Neuronal stem cell (in vitro differentiated cells): ENCODE measurements at regions not wholly inside any gene's neighbourhood (a gene's known extent, or its start where the extent isn't known, plus 50 kb on each side); places are given as distances from the start of the nearest gene placed in this dataset.
A peak's percentile ranks its signal among the peaks of the same experiment; 100 is the strongest.

Source experiments
- DNase-seq: peaks from one replicate; pipeline ENCODE4 v3.0.0-alpha.2; 2013; ENCODE audit warnings: low spot score
- H2AFZ ChIP-seq: one replicate; pipeline ENCODE4 v1.6.1; 2013; ENCODE audit warnings: mild to moderate bottlenecking, low read length, inconsistent platforms
- H2AK5ac ChIP-seq: 2 replicates; pipeline ENCODE4 v1.6.1; 2013; ENCODE audit warnings: low read depth, mild to moderate bottlenecking, inconsistent platforms, low read length, moderate library complexity, mixed read lengths
- H2BK120ac ChIP-seq: 2 replicates; pipeline ENCODE4 v1.6.1; 2013; ENCODE audit warnings: low read depth, mild to moderate bottlenecking, inconsistent platforms, low read length, moderate library complexity, mixed read lengths
- H2BK12ac ChIP-seq: one replicate; pipeline ENCODE4 v1.6.1; 2013; ENCODE audit warnings: low read length, inconsistent platforms
- H2BK15ac ChIP-seq: 2 replicates; pipeline ENCODE4 v1.6.1; 2013; ENCODE audit warnings: mild to moderate bottlenecking, low read length, inconsistent platforms, mixed read lengths
- H2BK5ac ChIP-seq: one replicate; pipeline ENCODE4 v1.6.1; 2013; ENCODE audit warnings: inconsistent platforms, mild to moderate bottlenecking, low read length, moderate library complexity
- H3K14ac ChIP-seq: one replicate; pipeline ENCODE4 v1.6.1; 2013; ENCODE audit warnings: low read length, inconsistent platforms
- H3K18ac ChIP-seq: 2 replicates; pipeline ENCODE4 v1.6.1; 2013; ENCODE audit warnings: low read length, inconsistent platforms
- H3K23ac ChIP-seq: 2 replicates; pipeline ENCODE4 v1.6.1; 2013; ENCODE audit warnings: low read depth, mild to moderate bottlenecking, mixed read lengths, low read length, inconsistent platforms; ENCODE audit not compliant: poor library complexity
- H3K27ac ChIP-seq: replicated peaks from 3 replicates; pipeline ENCODE4 v1.5.1; 2013; ENCODE audit warnings: low read length, inconsistent platforms
- H3K27me3 ChIP-seq, 3 experiments: 2 replicates each; pipeline ENCODE4 v1.6.1; 2013; ENCODE audit warnings: low read length in 3 of 3, mild to moderate bottlenecking in 2 of 3, inconsistent platforms in 1 of 3, low read depth in 1 of 3, mixed read lengths in 1 of 3, moderate library complexity in 1 of 3; ENCODE audit not compliant: control insufficient read depth in 3 of 3, insufficient read depth in 3 of 3
- H3K36me3 ChIP-seq, 2 donors: replicated peaks in 1 of 2; 2 replicates each; pipeline ENCODE4 v1.6.1; 2013; ENCODE audit warnings: low read length in 2 of 2; ENCODE audit not compliant: control insufficient read depth in 2 of 2, insufficient read depth in 2 of 2
- H3K4ac ChIP-seq: 2 replicates; pipeline ENCODE4 v1.6.1; 2013; ENCODE audit warnings: inconsistent platforms, mild to moderate bottlenecking, low read length, moderate library complexity
- H3K4me1 ChIP-seq, 2 donors: 1 replicate in 1 of 2; 2 replicates in 1 of 2; pipeline ENCODE4 v1.6.1; 2013; ENCODE audit warnings: low read length in 2 of 2, low read depth in 1 of 2; ENCODE audit not compliant: control insufficient read depth in 2 of 2, insufficient read depth in 1 of 2
- H3K4me2 ChIP-seq: one replicate; pipeline ENCODE4 v1.6.1; 2013; ENCODE audit warnings: mild to moderate bottlenecking, low read length, inconsistent platforms; ENCODE audit not compliant: insufficient read depth, poor library complexity, severe bottlenecking
- H3K4me3 ChIP-seq, 2 donors: 2 replicates each; pipeline ENCODE4 v1.5.1; 2013; ENCODE audit warnings: low read length in 2 of 2, mild to moderate bottlenecking in 2 of 2, inconsistent platforms in 1 of 2, moderate library complexity in 1 of 2
- H3K79me1 ChIP-seq: one replicate; pipeline ENCODE4 v1.6.1; 2013; ENCODE audit warnings: low read depth, mild to moderate bottlenecking, inconsistent platforms, low read length, moderate library complexity
- H3K9ac ChIP-seq: one replicate; pipeline ENCODE4 v1.6.1; 2013; ENCODE audit warnings: mild to moderate bottlenecking, low read depth, low read length, inconsistent platforms; ENCODE audit not compliant: poor library complexity
- H3K9me3 ChIP-seq, 2 donors: replicated peaks in 1 of 2; 2 replicates each; pipeline versions ENCODE3 to v1.6.1; 2013; ENCODE audit warnings: low read length in 2 of 2, mild to moderate bottlenecking in 2 of 2, inconsistent platforms in 1 of 2, low read depth in 1 of 2, mixed read lengths in 1 of 2, moderate library complexity in 1 of 2; ENCODE audit not compliant: control insufficient read depth in 2 of 2, insufficient read depth in 1 of 2
- H4K8ac ChIP-seq: one replicate; pipeline ENCODE4 v1.6.1; 2013; ENCODE audit warnings: low read depth, mild to moderate bottlenecking, inconsistent platforms, low read length, moderate library complexity
- H4K91ac ChIP-seq: one replicate; pipeline ENCODE4 v1.6.1; 2013; ENCODE audit warnings: low read length, low read depth, mild to moderate bottlenecking, inconsistent platforms; ENCODE audit not compliant: poor library complexity
- WGBS, 2 donors: extraction: QIAGEN DNeasy Blood & Tissue Kit; methylation state at CpG; one replicate each; pipeline ENCODE4 v1.1.7; 2013; ENCODE audit warnings: missing lambda C conversion rate in 2 of 2, mixed read lengths in 1 of 2; ENCODE audit not compliant: insufficient read length in 2 of 2, insufficient replicate concordance in 1 of 2; ENCODE audit errors: extremely low coverage in 2 of 2; 5-methylcytosine and 5-hydroxymethylcytosine counted together

DNA sequence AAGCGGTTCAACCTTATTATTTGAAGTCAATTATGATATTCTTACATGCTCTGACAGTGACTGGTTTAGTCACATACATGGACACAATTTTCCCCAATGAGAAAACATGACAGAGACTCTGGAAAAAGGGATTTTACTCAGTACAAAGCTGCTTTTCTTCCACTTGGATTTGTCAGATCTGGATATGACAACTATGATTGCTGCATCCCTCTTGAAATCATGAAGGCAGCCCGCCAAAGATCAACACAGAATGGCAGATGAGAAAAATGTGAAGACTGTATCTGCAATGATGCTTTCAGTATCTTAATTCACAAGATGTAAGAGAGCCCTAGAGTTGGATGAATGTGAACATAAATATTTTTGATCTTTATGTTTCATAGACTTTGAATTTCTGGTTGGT is 439.6 kb downstream of the CDH8 start:
- no peak overlapping the region for H3K4me3 ChIP-seq
- no peak for DNase-seq
- H3K27ac ChIP-seq, result no peak overlapping the region
- no peak overlapping the region for H2BK12ac ChIP-seq
- no peak overlapping the region for H3K14ac ChIP-seq
- H3K4me1 ChIP-seq, result no peaks in the 10 kb centered on the region
- no peak overlapping the region for H2BK5ac ChIP-seq
- H3K4ac ChIP-seq, result no peak overlapping the region
- H3K9ac ChIP-seq, result no peak overlapping the region
- H3K79me1 ChIP-seq, result no peaks in the 10 kb centered on the region
- no peak overlapping the region for H4K91ac ChIP-seq
- H2AFZ ChIP-seq, result no peak overlapping the region
- no peaks in the 10 kb centered on the region for H3K36me3 ChIP-seq
- no peak overlapping the region for H3K4me2 ChIP-seq
- no peaks in the 10 kb centered on the region for H3K27me3 ChIP-seq
- H2AK5ac ChIP-seq, result no peak overlapping the region
- no peak overlapping the region for H2BK120ac ChIP-seq
- H4K8ac ChIP-seq, result no peak overlapping the region
- no peak overlapping the region for H3K23ac ChIP-seq
- H3K18ac ChIP-seq, result no peak overlapping the region
- H3K9me3 ChIP-seq, result peaks cover 0 to 7% of the 10 kb centered on the region in 2 donors
- no CpG with 5 or more reads among the region's 2 CpGs for WGBS, 2 donors
- H2BK15ac ChIP-seq, result no peak overlapping the region

DNA sequence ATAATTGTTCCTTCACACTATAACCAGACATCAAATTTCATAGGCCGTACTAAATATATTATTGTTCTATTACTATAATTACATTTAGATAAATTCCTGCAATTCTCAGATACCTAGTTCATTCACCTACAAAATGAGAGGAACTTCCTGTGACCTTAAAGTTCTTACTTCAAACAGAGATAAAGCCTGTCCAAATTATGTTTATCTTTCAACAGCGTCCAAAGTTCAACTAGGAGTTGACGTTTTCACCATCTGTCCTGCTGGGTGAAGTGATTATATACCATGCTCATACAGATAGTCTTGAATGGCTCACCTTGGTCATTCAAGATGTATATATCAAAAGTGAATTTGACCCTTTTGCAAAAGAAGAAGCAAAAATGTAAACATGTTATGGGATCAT is 440.6 kb downstream of the CDH8 start:
- no peak overlapping the region for H4K91ac ChIP-seq
- no peak overlapping the region for H3K4me3 ChIP-seq
- no peak overlapping the region for H2BK12ac ChIP-seq
- H2AK5ac ChIP-seq, result no peak overlapping the region
- H3K23ac ChIP-seq, result no peak overlapping the region
- H4K8ac ChIP-seq, result no peak overlapping the region
- H3K18ac ChIP-seq, result no peak overlapping the region
- H3K36me3 ChIP-seq, result no peaks in the 10 kb centered on the region
- H3K79me1 ChIP-seq, result no peaks in the 10 kb centered on the region
- H2BK120ac ChIP-seq, result no peak overlapping the region
- H2BK15ac ChIP-seq, result no peak overlapping the region
- no CpG with 5 or more reads among the region's 3 CpGs for WGBS, 2 donors
- H3K27me3 ChIP-seq, result no peaks in the 10 kb centered on the region
- H2AFZ ChIP-seq, result no peak overlapping the region
- H3K9me3 ChIP-seq, result peaks cover 0 to 7% of the 10 kb centered on the region in 2 donors
- H3K4me1 ChIP-seq, result no peaks in the 10 kb centered on the region
- DNase-seq, result no peak
- H3K27ac ChIP-seq, result no peak overlapping the region
- H3K9ac ChIP-seq, result no peak overlapping the region
- no peak overlapping the region for H3K14ac ChIP-seq
- no peak overlapping the region for H2BK5ac ChIP-seq
- H3K4me2 ChIP-seq, result no peak overlapping the region
- H3K4ac ChIP-seq, result no peak overlapping the region

DNA sequence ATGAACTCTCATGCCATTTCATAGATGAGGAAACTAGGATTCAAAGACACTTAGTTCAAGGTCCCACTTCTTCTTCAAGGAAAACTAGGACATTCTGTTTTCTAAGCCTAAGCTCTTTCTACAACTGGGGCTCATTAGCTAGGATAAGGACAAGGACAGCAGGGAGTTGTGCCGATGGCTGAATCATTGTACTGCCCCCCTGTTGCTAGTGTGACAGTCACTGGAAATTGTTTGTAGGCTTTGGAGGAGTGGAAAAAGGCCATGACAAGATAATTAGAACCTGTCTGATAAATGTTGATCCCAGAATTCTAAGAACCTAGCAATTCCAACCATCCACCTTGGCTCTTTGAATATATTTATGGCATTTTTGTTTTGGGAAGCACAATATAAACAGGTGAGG is 445.7 kb downstream of the CDH8 start:
- no peak overlapping the region for H2AK5ac ChIP-seq
- H2AFZ ChIP-seq, result peak overlapping the region; percentile 33
- no peak overlapping the region for H4K91ac ChIP-seq
- no peak overlapping the region for H3K4me3 ChIP-seq
- H3K23ac ChIP-seq, result no peak overlapping the region
- H3K4ac ChIP-seq, result no peak overlapping the region
- no peaks in the 10 kb centered on the region for H3K27me3 ChIP-seq
- no CpG with 5 or more reads among the region's 1 CpG for WGBS, 2 donors
- H2BK15ac ChIP-seq, result no peak overlapping the region
- H3K79me1 ChIP-seq, result no peaks in the 10 kb centered on the region
- no peak overlapping the region for H2BK120ac ChIP-seq
- no peak overlapping the region for H2BK12ac ChIP-seq
- no peak for DNase-seq
- H3K4me2 ChIP-seq, result no peak overlapping the region
- no peak overlapping the region for H4K8ac ChIP-seq
- peaks cover 0 to 7% of the 10 kb centered on the region in 2 donors for H3K9me3 ChIP-seq
- no peak overlapping the region for H2BK5ac ChIP-seq
- H3K18ac ChIP-seq, result no peak overlapping the region
- no peaks in the 10 kb centered on the region for H3K36me3 ChIP-seq
- no peak overlapping the region for H3K14ac ChIP-seq
- no peak overlapping the region for H3K27ac ChIP-seq
- H3K4me1 ChIP-seq, result no peaks in the 10 kb centered on the region
- no peak overlapping the region for H3K9ac ChIP-seq

DNA sequence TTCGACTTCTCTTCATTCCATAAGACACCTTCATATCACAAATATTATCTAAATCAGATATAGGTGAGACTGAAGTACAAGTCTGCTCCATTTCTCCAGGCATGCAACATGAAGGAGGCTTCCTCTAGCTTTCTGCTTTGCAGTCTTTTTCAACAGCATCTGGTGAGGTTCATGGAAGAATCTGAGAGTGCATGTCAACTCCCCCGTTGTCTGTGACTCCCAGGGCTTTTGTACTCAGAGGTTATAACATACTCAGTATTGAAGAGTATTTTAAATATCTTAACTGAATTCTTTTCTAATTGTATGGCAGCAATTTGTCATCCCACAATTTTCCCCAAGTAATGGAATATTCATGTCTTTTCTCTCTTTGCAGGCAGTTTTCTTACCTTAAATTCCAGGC is 448.7 kb downstream of the CDH8 start:
- WGBS, 2 donors, result no CpG with 5 or more reads among the region's 2 CpGs

More for the DNA sequence above, 448.7 kb downstream of the CDH8 start:
- DNase-seq, result no peak
- Histone ChIP-seq H3K14ac (no peak overlapping the region), H3K27ac (no peak overlapping the region), H3K36me3 (no peaks in the 10 kb centered on the region), H3K4ac (no peak overlapping the region), H3K9me3 (no peaks in the 10 kb centered on the region), H2BK12ac (no peak overlapping the region), H2AFZ (no peak overlapping the region), H2BK15ac (no peak overlapping the region), H3K18ac (no peak overlapping the region), H2AK5ac (no peak overlapping the region), H3K27me3 (no peaks in the 10 kb centered on the region), H3K4me1 (no peaks in the 10 kb centered on the region), H2BK120ac (no peak overlapping the region), H2BK5ac (no peak overlapping the region), H3K79me1 (no peaks in the 10 kb centered on the region), H3K4me2 (no peak overlapping the region), H3K23ac (no peak overlapping the region), H4K8ac (no peak overlapping the region), H4K91ac (no peak overlapping the region), H3K9ac (no peak overlapping the region), H3K4me3 (no peak overlapping the region)
